Fibroblast of pulmonary artery (primary cell): ENCODE measurements at regions not wholly inside any gene's neighbourhood (a gene's known extent, or its start where the extent isn't known, plus 50 kb on each side); places are given as distances from the start of the nearest gene placed in this dataset.
"Not testable (repeated sequence)": the region's sequence is repeated elsewhere in the genome, so short reads cannot be mapped to it uniquely, and the experiment has no call there.

Source experiments
- DNase-seq: peaks from one replicate; pipeline ENCODE4 v3.0.0-alpha.2; 2010; ENCODE audit warnings: low read depth
- H3K4me3 ChIP-seq: replicated peaks from 2 replicates; pipeline ENCODE4 v1.5.1; 2011; ENCODE audit warnings: low read depth, mild to moderate bottlenecking, control low read depth, low read length, moderate library complexity
- CTCF ChIP-seq: IDR thresholded peaks from 2 replicates; pipeline ENCODE4 v1.5.1; 2011; ENCODE audit warnings: mild to moderate bottlenecking, control low read depth, low read length, inconsistent platforms; ENCODE audit errors: missing control alignments

GRCh38 chr14:105635560-105635959, 109.2 kb downstream of the TMEM121 start:
- DNase-seq: no peak
- no peak overlapping the region for H3K4me3 ChIP-seq
- TF ChIP-seq CTCF: no peak

GRCh38 chr14:105636021-105636420, 109.6 kb downstream of the TMEM121 start:
- H3K4me3 ChIP-seq, DNase-seq: not testable (repeated sequence)

GRCh38 chr14:105636935-105637334, 110.6 kb downstream of the TMEM121 start:
- no peak for TF ChIP-seq CTCF
- no peak for DNase-seq
- H3K4me3 ChIP-seq: no peak overlapping the region

GRCh38 chr14:105637345-105637744, 111.0 kb downstream of the TMEM121 start:
- not testable (repeated sequence) for DNase-seq, H3K4me3 ChIP-seq

- not testable (repeated sequence) for DNase-seq
Observed at GRCh38 chr14:105639969-105640931, 113.9 kb downstream of the TMEM121 start.

GRCh38 chr14:105641075-105641937, 114.9 kb downstream of the TMEM121 start:
- no peak for DNase-seq
- no peak for TF ChIP-seq CTCF
- no peak overlapping the region for H3K4me3 ChIP-seq

More at GRCh38 chr14:105639969-105640931, 113.9 kb downstream of the TMEM121 start:
- not testable (repeated sequence) for H3K4me3 ChIP-seq

GRCh38 chr14:105641951-105642350, 115.6 kb downstream of the TMEM121 start:
- not testable (repeated sequence) for H3K4me3 ChIP-seq, DNase-seq

GRCh38 chr14:105642486-105642885, 116.1 kb downstream of the TMEM121 start:
- H3K4me3 ChIP-seq, DNase-seq: not testable (repeated sequence)

- H3K4me3 ChIP-seq, DNase-seq: not testable (repeated sequence)
Observed at GRCh38 chr14:105643406-105644052, 117.1 kb downstream of the TMEM121 start.

- DNase-seq, H3K4me3 ChIP-seq: not testable (repeated sequence)
Observed at GRCh38 chr14:105644053-105644435, 117.7 kb downstream of the TMEM121 start.

GRCh38 chr14:105644457-105644856, 118.1 kb downstream of the TMEM121 start:
- DNase-seq, H3K4me3 ChIP-seq: not testable (repeated sequence)

GRCh38 chr14:105644891-105645290, 118.5 kb downstream of the TMEM121 start:
- not testable (repeated sequence) for H3K4me3 ChIP-seq, DNase-seq

GRCh38 chr14:105645389-105645788, 119.0 kb downstream of the TMEM121 start:
- H3K4me3 ChIP-seq, DNase-seq: not testable (repeated sequence)
